Hepatocyte (in vitro differentiated cells): ENCODE measurements at regions not wholly inside any gene's neighbourhood (a gene's known extent, or its start where the extent isn't known, plus 50 kb on each side); places are given as distances from the start of the nearest gene placed in this dataset.

Experiments used
- DNase-seq: peaks from one replicate; pipeline ENCODE4 v3.0.0-alpha.2; 2016; ENCODE audit warnings: low spot score
- H2AFZ ChIP-seq: fragments of 200-600 bp; sonication (generic); 2 replicates; pipeline ENCODE4 v1.6.0; 2016; ENCODE audit warnings: antibody characterized with exemption, mild to moderate bottlenecking
- H3K27ac ChIP-seq: fragments of 200-600 bp; sonication (generic); 2 replicates; pipeline ENCODE4 v1.5.1; 2016; ENCODE audit warnings: mild to moderate bottlenecking
- H3K27me3 ChIP-seq: fragments of 200-600 bp; sonication (generic); 2 replicates; pipeline ENCODE4 v1.6.1; 2016
- H3K36me3 ChIP-seq: fragments of 200-600 bp; sonication (generic); replicated peaks from 2 replicates; pipeline ENCODE4 v1.5.1; 2016; ENCODE audit warnings: low read depth; ENCODE audit not compliant: insufficient read depth
- H3K4me1 ChIP-seq: fragments of 200-600 bp; sonication (generic); 2 replicates; pipeline ENCODE4 v1.5.1; 2016; ENCODE audit warnings: mild to moderate bottlenecking, moderate library complexity; ENCODE audit not compliant: insufficient read depth
- H3K4me2 ChIP-seq: fragments of 200-600 bp; sonication (generic); 2 replicates; pipeline ENCODE4 v1.6.0; 2016
- H3K4me3 ChIP-seq: fragments of 200-600 bp; sonication (generic); 2 replicates; pipeline ENCODE4 v1.5.1; 2016; ENCODE audit warnings: mild to moderate bottlenecking
- H3K79me2 ChIP-seq: fragments of 200-600 bp; sonication (generic); 2 replicates; pipeline ENCODE4 v1.6.0; 2017; ENCODE audit warnings: mild to moderate bottlenecking
- H3K9me2 ChIP-seq: fragments of 200-600 bp; sonication (generic); replicated peaks from 2 replicates; pipeline ENCODE4 v1.6.0; 2017; ENCODE audit warnings: mild to moderate bottlenecking; ENCODE audit not compliant: insufficient read depth
- H3K9me3 ChIP-seq: fragments of 200-600 bp; sonication (generic); 2 replicates; pipeline ENCODE4 v1.5.1; 2016; ENCODE audit warnings: low read depth, mild to moderate bottlenecking
- H4K20me1 ChIP-seq: fragments of 200-600 bp; sonication (generic); 2 replicates; pipeline ENCODE4 v1.6.0; 2016; ENCODE audit warnings: mild to moderate bottlenecking; ENCODE audit not compliant: insufficient read depth, poor library complexity, severe bottlenecking
- EZH2 ChIP-seq: fragments of 200-600 bp; sonication (generic); IDR thresholded peaks from 2 replicates; pipeline ENCODE4 v1.6.1; 2016; ENCODE audit warnings: antibody characterized with exemption, mild to moderate bottlenecking, borderline replicate concordance
- EZH2phosphoT487 ChIP-seq: fragments of 200-600 bp; sonication (generic); IDR thresholded peaks from one replicate; pipeline ENCODE4 v1.6.1; 2018; ENCODE audit warnings: antibody characterized with exemption, mild to moderate bottlenecking, low read depth, moderate library complexity; ENCODE audit not compliant: unreplicated experiment, severe bottlenecking
- WGBS: methylation state at CpG from one replicate; pipeline ENCODE4 v1.1.6; 2016; ENCODE audit warnings: low lambda C conversion rate; ENCODE audit errors: missing lambda C conversion rate; 5-methylcytosine and 5-hydroxymethylcytosine counted together
- TF ChIP-seq, protein P1 (sequence below): fragments of 200-600 bp; sonication (generic); IDR thresholded peaks from 2 replicates; pipeline ENCODE4 v1.5.1; 2016; ENCODE audit warnings: antibody characterized with exemption, mild to moderate bottlenecking; ENCODE audit not compliant: poor library complexity

DNA sequence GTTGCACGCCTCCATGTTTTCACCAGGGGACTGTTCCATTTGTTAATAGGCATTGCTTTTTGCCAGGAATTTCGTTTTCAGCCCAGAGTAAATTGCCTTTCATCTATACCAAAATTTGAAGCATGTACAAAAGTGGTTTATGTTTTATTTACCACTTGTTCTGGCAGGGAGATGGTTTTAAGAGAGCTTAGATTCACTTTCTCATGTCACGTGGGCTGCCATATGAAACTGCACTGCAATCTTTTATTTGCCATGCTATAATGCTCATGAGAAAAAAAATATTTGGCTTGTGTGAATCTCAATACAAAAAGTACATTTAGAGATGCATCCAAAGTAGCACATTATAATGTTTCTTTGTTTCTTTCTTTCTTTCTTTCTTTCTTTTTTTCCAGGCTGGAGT is 284.1 kb upstream of the GRIA1 start:
- no peaks in the 10 kb centered on the region for H3K9me3 ChIP-seq
- no peak overlapping the region for H2AFZ ChIP-seq
- H3K79me2 ChIP-seq: no peaks in the 10 kb centered on the region
- no peak for DNase-seq
- H3K4me1 ChIP-seq: no peaks in the 10 kb centered on the region
- WGBS: 73% methylated on average over 3 of the region's 3 CpGs
- no peaks in the 10 kb centered on the region for H3K27me3 ChIP-seq
- no peak overlapping the region for H3K27ac ChIP-seq
- TF ChIP-seq EZH2phosphoT487: no peak
- TF ChIP-seq EZH2: no peak
- TF ChIP-seq, protein P1, sequence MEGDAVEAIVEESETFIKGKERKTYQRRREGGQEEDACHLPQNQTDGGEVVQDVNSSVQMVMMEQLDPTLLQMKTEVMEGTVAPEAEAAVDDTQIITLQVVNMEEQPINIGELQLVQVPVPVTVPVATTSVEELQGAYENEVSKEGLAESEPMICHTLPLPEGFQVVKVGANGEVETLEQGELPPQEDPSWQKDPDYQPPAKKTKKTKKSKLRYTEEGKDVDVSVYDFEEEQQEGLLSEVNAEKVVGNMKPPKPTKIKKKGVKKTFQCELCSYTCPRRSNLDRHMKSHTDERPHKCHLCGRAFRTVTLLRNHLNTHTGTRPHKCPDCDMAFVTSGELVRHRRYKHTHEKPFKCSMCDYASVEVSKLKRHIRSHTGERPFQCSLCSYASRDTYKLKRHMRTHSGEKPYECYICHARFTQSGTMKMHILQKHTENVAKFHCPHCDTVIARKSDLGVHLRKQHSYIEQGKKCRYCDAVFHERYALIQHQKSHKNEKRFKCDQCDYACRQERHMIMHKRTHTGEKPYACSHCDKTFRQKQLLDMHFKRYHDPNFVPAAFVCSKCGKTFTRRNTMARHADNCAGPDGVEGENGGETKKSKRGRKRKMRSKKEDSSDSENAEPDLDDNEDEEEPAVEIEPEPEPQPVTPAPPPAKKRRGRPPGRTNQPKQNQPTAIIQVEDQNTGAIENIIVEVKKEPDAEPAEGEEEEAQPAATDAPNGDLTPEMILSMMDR: no peak
- H4K20me1 ChIP-seq: no peaks in the 10 kb centered on the region
- H3K4me2 ChIP-seq: no peak overlapping the region
- H3K36me3 ChIP-seq: no peaks in the 10 kb centered on the region
- no peak overlapping the region for H3K4me3 ChIP-seq
- no peaks in the 10 kb centered on the region for H3K9me2 ChIP-seq

DNA sequence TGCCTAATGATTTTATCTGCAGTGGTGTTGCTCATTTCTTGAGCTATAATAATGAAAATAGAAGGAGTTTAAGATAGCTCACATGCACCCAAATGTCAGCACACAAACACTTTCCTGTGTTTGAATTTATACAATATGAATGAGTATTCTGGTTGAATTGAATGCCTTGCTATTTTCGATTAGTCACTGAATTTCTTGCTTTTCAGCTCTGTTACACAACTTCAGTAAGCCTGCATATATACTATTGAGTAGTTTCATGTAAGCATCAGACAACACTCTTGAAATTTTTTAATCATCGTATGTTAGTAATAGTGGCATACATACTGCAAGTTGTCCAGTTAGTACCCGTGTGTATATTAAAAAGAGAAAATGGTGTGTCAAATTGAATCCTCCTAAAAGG is 281.5 kb upstream of the GRIA1 start:
- H3K4me3 ChIP-seq: no peak overlapping the region
- TF ChIP-seq, protein P1: no peak
- TF ChIP-seq EZH2 (no peak), EZH2phosphoT487 (no peak)
- no peak overlapping the region for H3K27ac ChIP-seq
- 95% methylated on average over 3 of the region's 3 CpGs for WGBS
- H4K20me1 ChIP-seq: no peaks in the 10 kb centered on the region
- H3K27me3 ChIP-seq: no peaks in the 10 kb centered on the region
- H2AFZ ChIP-seq: no peak overlapping the region
- H3K36me3 ChIP-seq: no peaks in the 10 kb centered on the region
- H3K4me2 ChIP-seq: no peak overlapping the region
- H3K4me1 ChIP-seq: no peaks in the 10 kb centered on the region
- no peaks in the 10 kb centered on the region for H3K79me2 ChIP-seq
- H3K9me3 ChIP-seq: no peaks in the 10 kb centered on the region
- no peaks in the 10 kb centered on the region for H3K9me2 ChIP-seq
- DNase-seq: no peak

DNA sequence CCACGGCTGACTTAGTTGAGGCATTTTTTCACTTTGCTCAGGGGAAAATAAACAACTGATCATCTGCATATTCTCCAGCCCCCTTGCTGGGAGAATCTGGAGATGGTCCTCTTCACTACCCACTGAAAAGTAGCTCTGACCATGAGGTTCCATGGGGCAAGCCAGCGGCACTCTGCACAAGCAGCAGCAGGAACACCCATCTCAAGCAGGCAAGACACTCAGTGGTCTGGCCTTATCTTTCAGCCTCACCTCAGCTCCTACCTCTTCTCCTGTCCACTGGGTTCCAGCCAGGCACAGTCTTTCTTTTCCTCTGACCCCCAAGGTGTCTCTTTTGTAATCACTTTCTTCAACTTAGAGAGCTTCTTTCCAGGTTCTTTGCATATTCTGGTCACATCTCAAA is 280.8 kb upstream of the GRIA1 start:
- H3K4me2 ChIP-seq: no peak overlapping the region
- H2AFZ ChIP-seq: no peak overlapping the region
- no peaks in the 10 kb centered on the region for H3K4me1 ChIP-seq
- no peaks in the 10 kb centered on the region for H4K20me1 ChIP-seq
- H3K27me3 ChIP-seq: no peaks in the 10 kb centered on the region
- H3K9me3 ChIP-seq: no peaks in the 10 kb centered on the region
- no peaks in the 10 kb centered on the region for H3K79me2 ChIP-seq
- WGBS: 87% methylated on average over 2 of the region's 2 CpGs
- no peak overlapping the region for H3K27ac ChIP-seq
- no peaks in the 10 kb centered on the region for H3K9me2 ChIP-seq
- TF ChIP-seq EZH2: no peak
- TF ChIP-seq EZH2phosphoT487: no peak
- TF ChIP-seq, protein P1: no peak
- DNase-seq: no peak
- H3K4me3 ChIP-seq: no peak overlapping the region
- no peaks in the 10 kb centered on the region for H3K36me3 ChIP-seq

GRCh38 chr5:153211076-153211475 is 279.4 kb upstream of the GRIA1 start:
- H4K20me1 ChIP-seq: no peaks in the 10 kb centered on the region
- 61% methylated on average over 4 of the region's 4 CpGs for WGBS
- no peaks in the 10 kb centered on the region for H3K79me2 ChIP-seq
- no peak overlapping the region for H2AFZ ChIP-seq
- no peaks in the 10 kb centered on the region for H3K36me3 ChIP-seq
- TF ChIP-seq EZH2 (no peak), EZH2phosphoT487 (no peak)
- TF ChIP-seq, protein P1: no peak
- no peak overlapping the region for H3K4me2 ChIP-seq
- H3K4me1 ChIP-seq: no peaks in the 10 kb centered on the region
- H3K9me2 ChIP-seq: no peaks in the 10 kb centered on the region
- H3K27me3 ChIP-seq: no peaks in the 10 kb centered on the region
- H3K9me3 ChIP-seq: no peaks in the 10 kb centered on the region
- DNase-seq: no peak
- H3K27ac ChIP-seq: no peak overlapping the region
- no peak overlapping the region for H3K4me3 ChIP-seq
